Astrocyte (in vitro differentiated cells and primary cell): ENCODE measurements at regions not wholly inside any gene's neighbourhood (a gene's known extent, or its start where the extent isn't known, plus 50 kb on each side); places are given as distances from the start of the nearest gene placed in this dataset.
"Not testable (repeated sequence)": the region's sequence is repeated elsewhere in the genome, so short reads cannot be mapped to it uniquely, and the experiment has no call there.

Experiments used
- CTCF ChIP-seq: IDR thresholded peaks from 2 replicates; pipeline ENCODE4 v1.5.1; 2011; ENCODE audit warnings: low read depth, mild to moderate bottlenecking, inconsistent platforms, low read length, moderate library complexity; ENCODE audit not compliant: insufficient read depth
- EZH2 ChIP-seq: IDR thresholded peaks from 2 replicates; pipeline ENCODE4 v1.6.1; 2012; ENCODE audit warnings: mild to moderate bottlenecking, low read length, inconsistent platforms; ENCODE audit not compliant: insufficient read depth

GRCh38 chr1:81250825-81251224 lies 549.9 kb upstream of the ADGRL2 start:
- TF ChIP-seq CTCF, EZH2: not testable (repeated sequence)
